ENCODE measurements at regions not wholly inside any gene's neighbourhood (a gene's known extent, or its start where the extent isn't known, plus 50 kb on each side); places are given as distances from the start of the nearest gene placed in this dataset.

GRCh38 chr10:3225561-3225960 lies 53.0 kb upstream of the PITRM1 start:
- TF ChIP-seq CTCF (IDR thresholded peaks at IDR 0.05) (no peak), ZFX (IDR thresholded peaks at IDR 0.05; ENCODE audit: borderline replicate concordance) (no peak)

Measured in 22Rv1 (cell line).